WTC11 (cell line): ENCODE measurements at regions not wholly inside any gene's neighbourhood (a gene's known extent, or its start where the extent isn't known, plus 50 kb on each side); places are given as distances from the start of the nearest gene placed in this dataset.

Source experiments
- ATAC-seq: fragments of 200-7000 bp; cut with Tn5 transposase; 2 replicates; pipeline ENCODE4 v1.10.0; 2021; ENCODE audit warnings: mild to moderate bottlenecking, moderate library complexity
- CTCF ChIA-PET: fragments of 300-600 bp; sonication (Branson Sonifier 250); formaldehyde crosslinking; loops from one replicate; lab custom pipeline; 2021; ENCODE audit warnings: antibody characterized with exemption; lab: Charles Lee
- POLR2A ChIA-PET: fragments of 350-600 bp; sonication (Branson Sonifier 250); formaldehyde crosslinking; loops from one replicate; lab custom pipeline; 2021; ENCODE audit warnings: antibody characterized with exemption; lab: Charles Lee
- DNase-seq: peaks from one replicate; pipeline ENCODE4 v3.0.0; 2021; ENCODE audit warnings: low spot score
- H3K27ac Mint-ChIP-seq: 2 replicates; pipeline ENCODE4 v1.8.0; 2021; ENCODE audit warnings: mixed read lengths
- H3K27me3 Mint-ChIP-seq: 2 replicates; pipeline ENCODE4 v1.8.0; 2021; ENCODE audit warnings: low read depth, mild to moderate bottlenecking, moderate library complexity, mixed read lengths
- H3K36me3 Mint-ChIP-seq: 2 replicates; pipeline ENCODE4 v1.8.0; 2021; ENCODE audit warnings: mixed read lengths
- H3K4me1 Mint-ChIP-seq: 2 replicates; pipeline ENCODE4 v1.8.0; 2022; ENCODE audit warnings: mixed read lengths
- H3K4me3 Mint-ChIP-seq: 2 replicates; pipeline ENCODE4 v1.8.0; 2021; ENCODE audit warnings: mild to moderate bottlenecking, moderate library complexity, mixed read lengths
- H3K9me3 Mint-ChIP-seq: 2 replicates; pipeline ENCODE4 v1.8.0; 2021; ENCODE audit warnings: mixed read lengths
- ESRRA ChIP-seq: sonication (generic); formaldehyde crosslinking; IDR thresholded peaks from 2 replicates; pipeline ENCODE4 v1.8.1; 2022; ENCODE audit warnings: mild to moderate bottlenecking, missing genetic modification reagents, borderline replicate concordance
- FOXP1 ChIP-seq: sonication (generic); formaldehyde crosslinking; IDR thresholded peaks from 2 replicates; pipeline ENCODE4 v1.8.0; 2022; ENCODE audit warnings: missing genetic modification reagents, mild to moderate bottlenecking, moderate library complexity, borderline replicate concordance
- GABPB1 ChIP-seq: sonication (generic); formaldehyde crosslinking; IDR thresholded peaks from 2 replicates; pipeline ENCODE4 v1.8.1; 2023; ENCODE audit warnings: mild to moderate bottlenecking, missing genetic modification reagents
- JAZF1 ChIP-seq: fragments of 250-450 bp; sonication (Bioruptor Pico); IDR thresholded peaks from 2 replicates; pipeline ENCODE4 v1.9.0; 2021; ENCODE audit warnings: moderate library complexity, mild to moderate bottlenecking, inconsistent platforms
- NFATC4 ChIP-seq: fragments of 250-450 bp; sonication (Bioruptor Pico); IDR thresholded peaks from 2 replicates; pipeline ENCODE4 v1.9.0; 2021; ENCODE audit warnings: mild to moderate bottlenecking
- NFYB ChIP-seq: sonication (generic); formaldehyde crosslinking; conservative IDR thresholded peaks from 2 replicates; pipeline ENCODE4 v1.8.0; 2022; ENCODE audit warnings: low read depth, missing genetic modification reagents
- RELA ChIP-seq: sonication (generic); formaldehyde crosslinking; IDR thresholded peaks from 2 replicates; pipeline ENCODE4 v1.8.1; 2022; ENCODE audit warnings: missing genetic modification reagents, mild to moderate bottlenecking, borderline replicate concordance
- SMAD3 ChIP-seq: sonication (generic); formaldehyde crosslinking; IDR thresholded peaks from 2 replicates; pipeline ENCODE4 v1.8.0; 2022; ENCODE audit warnings: missing genetic modification reagents, mild to moderate bottlenecking, borderline replicate concordance
- SMAD4 ChIP-seq: sonication (generic); formaldehyde crosslinking; IDR thresholded peaks from 2 replicates; pipeline ENCODE4 v1.8.0; 2022; ENCODE audit warnings: mild to moderate bottlenecking, missing genetic modification reagents
- ZBTB21 ChIP-seq: sonication (generic); formaldehyde crosslinking; IDR thresholded peaks from 2 replicates; pipeline ENCODE4 v1.8.1; 2023; ENCODE audit warnings: mild to moderate bottlenecking, missing genetic modification reagents, borderline replicate concordance
- ZNF232 ChIP-seq: sonication (generic); formaldehyde crosslinking; IDR thresholded peaks from 2 replicates; pipeline ENCODE4 v1.8.0; 2022; ENCODE audit warnings: mild to moderate bottlenecking, missing genetic modification reagents
- TF ChIP-seq, protein P1 (sequence below): fragments of 250-450 bp; sonication (Bioruptor Pico); conservative IDR thresholded peaks from 2 replicates; pipeline ENCODE4 v1.9.0; 2021; ENCODE audit warnings: mild to moderate bottlenecking
- TF ChIP-seq, protein P2 (sequence below): sonication (generic); formaldehyde crosslinking; IDR thresholded peaks from 2 replicates; pipeline ENCODE4 v1.8.0; 2023; ENCODE audit warnings: mild to moderate bottlenecking, missing genetic modification reagents
- TF ChIP-seq, protein P3 (sequence below): sonication (generic); formaldehyde crosslinking; IDR thresholded peaks from 2 replicates; pipeline ENCODE4 v1.8.0; 2023; ENCODE audit warnings: missing genetic modification reagents, mild to moderate bottlenecking, borderline replicate concordance
- TF ChIP-seq, protein P4 (sequence below): fragments of 250-450 bp; sonication (Bioruptor Pico); IDR thresholded peaks from 2 replicates; pipeline ENCODE4 v1.9.0; 2021; ENCODE audit warnings: mild to moderate bottlenecking
- TF ChIP-seq, protein P5 (sequence below): sonication (generic); formaldehyde crosslinking; IDR thresholded peaks from 2 replicates; pipeline ENCODE4 v1.8.0; 2022; ENCODE audit warnings: mild to moderate bottlenecking, missing genetic modification reagents
- TF ChIP-seq, protein P6 (sequence below): sonication (generic); formaldehyde crosslinking; IDR thresholded peaks from 2 replicates; pipeline ENCODE4 v1.8.1; 2023; ENCODE audit warnings: mild to moderate bottlenecking, missing genetic modification reagents, moderate library complexity
- TF ChIP-seq, protein P7 (sequence below): sonication (generic); formaldehyde crosslinking; IDR thresholded peaks from 2 replicates; pipeline ENCODE4 v1.8.1; 2022; ENCODE audit warnings: low read depth, missing genetic modification reagents, borderline replicate concordance

DNA sequence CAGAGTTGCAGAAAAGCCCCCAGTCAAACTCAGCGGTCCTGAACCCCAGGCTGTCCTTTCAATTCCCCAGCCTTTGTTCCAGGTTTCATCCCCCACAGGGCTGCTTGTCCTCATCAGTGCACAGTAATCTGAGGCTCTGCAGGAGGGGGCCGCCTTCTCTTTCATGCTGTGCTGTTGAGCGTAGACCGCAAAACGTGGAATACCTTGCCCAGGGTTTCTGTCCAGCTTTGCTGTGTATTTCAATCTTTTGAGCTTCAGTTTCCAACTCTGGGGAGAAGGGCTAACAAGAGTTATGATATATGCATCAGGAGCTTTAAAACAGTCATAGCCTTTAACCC lies 64.8 kb downstream of the FAM43A start (continued):
- TF ChIP-seq, protein P1, sequence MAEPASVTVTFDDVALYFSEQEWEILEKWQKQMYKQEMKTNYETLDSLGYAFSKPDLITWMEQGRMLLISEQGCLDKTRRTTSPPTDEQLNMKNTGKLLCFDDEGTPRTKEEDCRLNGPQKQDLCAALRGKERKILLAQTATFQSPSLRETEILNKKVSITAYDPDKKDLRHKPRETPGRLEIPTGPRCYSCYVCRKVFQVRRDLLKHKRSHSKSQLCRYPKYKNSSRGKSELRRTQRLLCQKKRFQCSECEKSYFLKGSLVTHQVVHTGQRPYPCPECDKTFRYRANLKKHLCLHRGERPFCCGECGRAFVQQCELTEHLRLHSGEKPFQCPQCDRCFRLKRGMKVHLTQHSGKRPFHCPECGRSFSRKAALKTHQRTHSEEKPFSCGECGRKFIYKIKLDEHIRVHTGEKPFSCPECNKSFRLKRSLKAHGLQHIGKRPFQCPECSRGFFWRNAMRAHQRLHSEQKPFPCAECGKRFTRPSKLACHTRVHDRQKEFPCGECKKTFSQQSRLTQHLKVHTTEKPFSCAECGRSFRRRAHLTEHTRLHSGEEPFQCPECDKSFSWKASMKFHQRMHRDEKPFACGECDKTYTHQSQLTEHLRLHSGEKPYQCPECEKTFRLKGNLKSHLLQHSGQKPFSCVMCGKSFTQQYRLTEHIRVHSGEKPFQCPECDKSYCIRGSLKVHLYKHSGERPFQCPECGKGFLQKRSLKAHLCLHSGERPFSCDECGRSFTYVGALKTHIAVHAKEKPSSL (CRISPR knock-in tag), result no peak
- TF ChIP-seq, protein P2, sequence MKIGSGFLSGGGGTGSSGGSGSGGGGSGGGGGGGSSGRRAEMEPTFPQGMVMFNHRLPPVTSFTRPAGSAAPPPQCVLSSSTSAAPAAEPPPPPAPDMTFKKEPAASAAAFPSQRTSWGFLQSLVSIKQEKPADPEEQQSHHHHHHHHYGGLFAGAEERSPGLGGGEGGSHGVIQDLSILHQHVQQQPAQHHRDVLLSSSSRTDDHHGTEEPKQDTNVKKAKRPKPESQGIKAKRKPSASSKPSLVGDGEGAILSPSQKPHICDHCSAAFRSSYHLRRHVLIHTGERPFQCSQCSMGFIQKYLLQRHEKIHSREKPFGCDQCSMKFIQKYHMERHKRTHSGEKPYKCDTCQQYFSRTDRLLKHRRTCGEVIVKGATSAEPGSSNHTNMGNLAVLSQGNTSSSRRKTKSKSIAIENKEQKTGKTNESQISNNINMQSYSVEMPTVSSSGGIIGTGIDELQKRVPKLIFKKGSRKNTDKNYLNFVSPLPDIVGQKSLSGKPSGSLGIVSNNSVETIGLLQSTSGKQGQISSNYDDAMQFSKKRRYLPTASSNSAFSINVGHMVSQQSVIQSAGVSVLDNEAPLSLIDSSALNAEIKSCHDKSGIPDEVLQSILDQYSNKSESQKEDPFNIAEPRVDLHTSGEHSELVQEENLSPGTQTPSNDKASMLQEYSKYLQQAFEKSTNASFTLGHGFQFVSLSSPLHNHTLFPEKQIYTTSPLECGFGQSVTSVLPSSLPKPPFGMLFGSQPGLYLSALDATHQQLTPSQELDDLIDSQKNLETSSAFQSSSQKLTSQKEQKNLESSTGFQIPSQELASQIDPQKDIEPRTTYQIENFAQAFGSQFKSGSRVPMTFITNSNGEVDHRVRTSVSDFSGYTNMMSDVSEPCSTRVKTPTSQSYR (CRISPR knock-in tag), result no peak
- TF ChIP-seq GABPB1 (CRISPR knock-in tag) (no peak), JAZF1 (no peak), NFATC4 (CRISPR knock-in tag) (no peak), ZBTB21 (CRISPR knock-in tag) (no peak), ESRRA (no peak)
- TF ChIP-seq, protein P3, sequence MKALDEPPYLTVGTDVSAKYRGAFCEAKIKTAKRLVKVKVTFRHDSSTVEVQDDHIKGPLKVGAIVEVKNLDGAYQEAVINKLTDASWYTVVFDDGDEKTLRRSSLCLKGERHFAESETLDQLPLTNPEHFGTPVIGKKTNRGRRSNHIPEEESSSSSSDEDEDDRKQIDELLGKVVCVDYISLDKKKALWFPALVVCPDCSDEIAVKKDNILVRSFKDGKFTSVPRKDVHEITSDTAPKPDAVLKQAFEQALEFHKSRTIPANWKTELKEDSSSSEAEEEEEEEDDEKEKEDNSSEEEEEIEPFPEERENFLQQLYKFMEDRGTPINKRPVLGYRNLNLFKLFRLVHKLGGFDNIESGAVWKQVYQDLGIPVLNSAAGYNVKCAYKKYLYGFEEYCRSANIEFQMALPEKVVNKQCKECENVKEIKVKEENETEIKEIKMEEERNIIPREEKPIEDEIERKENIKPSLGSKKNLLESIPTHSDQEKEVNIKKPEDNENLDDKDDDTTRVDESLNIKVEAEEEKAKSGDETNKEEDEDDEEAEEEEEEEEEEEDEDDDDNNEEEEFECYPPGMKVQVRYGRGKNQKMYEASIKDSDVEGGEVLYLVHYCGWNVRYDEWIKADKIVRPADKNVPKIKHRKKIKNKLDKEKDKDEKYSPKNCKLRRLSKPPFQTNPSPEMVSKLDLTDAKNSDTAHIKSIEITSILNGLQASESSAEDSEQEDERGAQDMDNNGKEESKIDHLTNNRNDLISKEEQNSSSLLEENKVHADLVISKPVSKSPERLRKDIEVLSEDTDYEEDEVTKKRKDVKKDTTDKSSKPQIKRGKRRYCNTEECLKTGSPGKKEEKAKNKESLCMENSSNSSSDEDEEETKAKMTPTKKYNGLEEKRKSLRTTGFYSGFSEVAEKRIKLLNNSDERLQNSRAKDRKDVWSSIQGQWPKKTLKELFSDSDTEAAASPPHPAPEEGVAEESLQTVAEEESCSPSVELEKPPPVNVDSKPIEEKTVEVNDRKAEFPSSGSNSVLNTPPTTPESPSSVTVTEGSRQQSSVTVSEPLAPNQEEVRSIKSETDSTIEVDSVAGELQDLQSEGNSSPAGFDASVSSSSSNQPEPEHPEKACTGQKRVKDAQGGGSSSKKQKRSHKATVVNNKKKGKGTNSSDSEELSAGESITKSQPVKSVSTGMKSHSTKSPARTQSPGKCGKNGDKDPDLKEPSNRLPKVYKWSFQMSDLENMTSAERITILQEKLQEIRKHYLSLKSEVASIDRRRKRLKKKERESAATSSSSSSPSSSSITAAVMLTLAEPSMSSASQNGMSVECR (CRISPR knock-in tag), result no peak
- TF ChIP-seq, protein P4, sequence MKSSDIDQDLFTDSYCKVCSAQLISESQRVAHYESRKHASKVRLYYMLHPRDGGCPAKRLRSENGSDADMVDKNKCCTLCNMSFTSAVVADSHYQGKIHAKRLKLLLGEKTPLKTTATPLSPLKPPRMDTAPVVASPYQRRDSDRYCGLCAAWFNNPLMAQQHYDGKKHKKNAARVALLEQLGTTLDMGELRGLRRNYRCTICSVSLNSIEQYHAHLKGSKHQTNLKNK (CRISPR knock-in tag), result no peak
- TF ChIP-seq, protein P5, sequence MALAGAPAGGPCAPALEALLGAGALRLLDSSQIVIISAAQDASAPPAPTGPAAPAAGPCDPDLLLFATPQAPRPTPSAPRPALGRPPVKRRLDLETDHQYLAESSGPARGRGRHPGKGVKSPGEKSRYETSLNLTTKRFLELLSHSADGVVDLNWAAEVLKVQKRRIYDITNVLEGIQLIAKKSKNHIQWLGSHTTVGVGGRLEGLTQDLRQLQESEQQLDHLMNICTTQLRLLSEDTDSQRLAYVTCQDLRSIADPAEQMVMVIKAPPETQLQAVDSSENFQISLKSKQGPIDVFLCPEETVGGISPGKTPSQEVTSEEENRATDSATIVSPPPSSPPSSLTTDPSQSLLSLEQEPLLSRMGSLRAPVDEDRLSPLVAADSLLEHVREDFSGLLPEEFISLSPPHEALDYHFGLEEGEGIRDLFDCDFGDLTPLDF (CRISPR knock-in tag), result no peak
- TF ChIP-seq, all 79 proteins: peak for 5

DNA sequence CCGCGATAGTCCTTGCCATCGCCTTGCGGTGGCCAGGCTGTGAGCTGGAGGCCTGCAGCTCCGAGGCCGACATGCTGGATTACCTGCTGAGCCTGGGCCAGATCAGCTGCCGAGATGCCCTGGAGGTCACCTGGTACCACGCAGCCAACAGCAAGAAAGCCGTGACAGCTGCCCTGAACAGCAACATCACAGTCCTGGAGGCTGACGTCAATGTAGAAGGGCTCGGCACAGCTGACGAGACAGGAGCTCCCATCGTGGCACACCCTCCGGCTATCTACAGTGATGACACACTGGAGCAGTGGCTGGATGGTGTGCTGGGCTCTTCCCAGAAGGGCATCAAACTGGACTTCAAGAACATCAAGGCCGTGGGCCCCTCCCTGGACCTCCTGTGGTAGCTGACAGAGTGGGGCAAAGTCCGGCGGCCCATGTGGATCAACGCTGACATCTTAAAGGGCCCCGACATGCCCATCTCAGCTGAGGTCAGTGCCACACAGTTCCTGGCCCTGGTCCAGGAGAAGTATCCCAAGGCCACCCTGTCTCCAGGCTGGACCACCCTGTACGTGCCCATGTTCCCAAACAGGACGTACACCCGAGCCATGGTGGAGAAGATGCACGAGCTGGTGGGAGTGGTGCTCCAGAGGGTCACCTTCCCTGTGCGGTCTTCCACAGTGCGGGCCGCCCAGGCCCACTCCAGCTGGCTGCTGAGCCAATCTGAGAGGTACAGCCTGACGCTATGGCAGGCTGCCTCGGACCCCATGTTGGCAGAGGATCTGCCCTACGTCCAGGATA lies 70.2 kb downstream of the FAM43A start:
- H3K4me1 Mint-ChIP-seq, result peaks cover under 1% of the 10 kb centered on the region; the same call in 1 of the 2 replicates
- no peaks in the 10 kb centered on the region for H3K9me3 Mint-ChIP-seq
- no peak overlapping the region for H3K27ac Mint-ChIP-seq
- POLR2A ChIA-PET, result no interaction called here
- no peak overlapping the region for H3K4me3 Mint-ChIP-seq
- CTCF ChIA-PET, result interaction anchor here (0.6 to 1.4 kb wide), 3 partner anchors 13 to 1009 kb away, joined by 3 read pairs; no protein-coding TSS in a partner anchor
- DNase-seq (no peak), ATAC-seq (no peak)
- H3K36me3 Mint-ChIP-seq, result no peaks in the 10 kb centered on the region
- H3K27me3 Mint-ChIP-seq, result no peaks in the 10 kb centered on the region
- no peak for TF ChIP-seq NFYB (CRISPR knock-in tag)
- TF ChIP-seq, protein P1 (CRISPR knock-in tag), result no peak
- TF ChIP-seq SMAD3, result no peak
- no peak for TF ChIP-seq RELA (CRISPR knock-in tag)
- TF ChIP-seq, protein P6, sequence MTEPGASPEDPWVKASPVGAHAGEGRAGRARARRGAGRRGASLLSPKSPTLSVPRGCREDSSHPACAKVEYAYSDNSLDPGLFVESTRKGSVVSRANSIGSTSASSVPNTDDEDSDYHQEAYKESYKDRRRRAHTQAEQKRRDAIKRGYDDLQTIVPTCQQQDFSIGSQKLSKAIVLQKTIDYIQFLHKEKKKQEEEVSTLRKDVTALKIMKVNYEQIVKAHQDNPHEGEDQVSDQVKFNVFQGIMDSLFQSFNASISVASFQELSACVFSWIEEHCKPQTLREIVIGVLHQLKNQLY (CRISPR knock-in tag), result no peak
- TF ChIP-seq, protein P7, sequence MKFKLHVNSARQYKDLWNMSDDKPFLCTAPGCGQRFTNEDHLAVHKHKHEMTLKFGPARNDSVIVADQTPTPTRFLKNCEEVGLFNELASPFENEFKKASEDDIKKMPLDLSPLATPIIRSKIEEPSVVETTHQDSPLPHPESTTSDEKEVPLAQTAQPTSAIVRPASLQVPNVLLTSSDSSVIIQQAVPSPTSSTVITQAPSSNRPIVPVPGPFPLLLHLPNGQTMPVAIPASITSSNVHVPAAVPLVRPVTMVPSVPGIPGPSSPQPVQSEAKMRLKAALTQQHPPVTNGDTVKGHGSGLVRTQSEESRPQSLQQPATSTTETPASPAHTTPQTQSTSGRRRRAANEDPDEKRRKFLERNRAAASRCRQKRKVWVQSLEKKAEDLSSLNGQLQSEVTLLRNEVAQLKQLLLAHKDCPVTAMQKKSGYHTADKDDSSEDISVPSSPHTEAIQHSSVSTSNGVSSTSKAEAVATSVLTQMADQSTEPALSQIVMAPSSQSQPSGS, result no peak
- no peak for TF ChIP-seq FOXP1
- TF ChIP-seq ZNF232 (CRISPR knock-in tag), result no peak
- no peak for TF ChIP-seq SMAD4
